ENCODE measurements at regions not wholly inside any gene's neighbourhood (a gene's known extent, or its start where the extent isn't known, plus 50 kb on each side); places are given as distances from the start of the nearest gene placed in this dataset.

DNA sequence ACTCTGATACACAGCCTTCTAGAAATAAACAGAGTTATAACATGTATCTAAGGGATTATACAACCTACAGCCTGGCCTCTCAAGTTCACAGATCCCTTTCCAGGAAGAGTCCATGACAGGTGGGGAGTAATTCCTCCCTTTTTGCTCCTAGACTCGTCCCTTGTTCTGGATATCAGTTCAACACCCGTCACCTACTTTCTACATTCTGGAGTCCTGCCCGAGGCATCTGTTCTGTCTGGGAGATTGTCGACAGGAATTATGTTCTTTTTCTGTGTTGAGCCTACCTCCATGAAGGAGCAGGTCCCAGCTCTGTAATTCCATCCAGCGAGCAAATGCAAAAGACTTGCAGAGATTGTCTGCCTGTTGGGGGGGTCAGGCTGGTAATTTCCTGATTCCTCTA is 224.6 kb upstream of the NTM start:
- no peaks in the 10 kb centered on the region for H3K4me1 ChIP-seq (ENCODE audit: control insufficient read depth in 5 of 5, insufficient read depth in 5 of 5, low read length in 5 of 5)
- ATAC-seq (ENCODE audit: insufficient read depth, low FRiP score) (no peak), DNase-seq (no peak)
- H3K27ac ChIP-seq (ENCODE audit: low read depth in 1 of 2, low read length in 1 of 2), result no peak overlapping the region
- H3K27me3 ChIP-seq (ENCODE audit: control insufficient read depth in 3 of 3, insufficient read depth in 3 of 3, low read length in 2 of 3), result peaks cover 0 to 5% (median 0%) of the 10 kb centered on the region in 3 donors
- no peak overlapping the region for H3K9ac ChIP-seq (ENCODE audit: insufficient read depth in 1 of 2, low read length in 2 of 2)
- H3K36me3 ChIP-seq (ENCODE audit: control insufficient read depth in 4 of 4, insufficient read depth in 4 of 4, low read length in 4 of 4), result no peaks in the 10 kb centered on the region
- no peaks in the 10 kb centered on the region for H3K9me3 ChIP-seq (ENCODE audit: control insufficient read depth in 4 of 4, insufficient read depth in 3 of 4, low read length in 3 of 4)
- 87% methylated on average over 5 of the region's 5 CpGs for WGBS, 2 donors
- TF ChIP-seq, protein P1, sequence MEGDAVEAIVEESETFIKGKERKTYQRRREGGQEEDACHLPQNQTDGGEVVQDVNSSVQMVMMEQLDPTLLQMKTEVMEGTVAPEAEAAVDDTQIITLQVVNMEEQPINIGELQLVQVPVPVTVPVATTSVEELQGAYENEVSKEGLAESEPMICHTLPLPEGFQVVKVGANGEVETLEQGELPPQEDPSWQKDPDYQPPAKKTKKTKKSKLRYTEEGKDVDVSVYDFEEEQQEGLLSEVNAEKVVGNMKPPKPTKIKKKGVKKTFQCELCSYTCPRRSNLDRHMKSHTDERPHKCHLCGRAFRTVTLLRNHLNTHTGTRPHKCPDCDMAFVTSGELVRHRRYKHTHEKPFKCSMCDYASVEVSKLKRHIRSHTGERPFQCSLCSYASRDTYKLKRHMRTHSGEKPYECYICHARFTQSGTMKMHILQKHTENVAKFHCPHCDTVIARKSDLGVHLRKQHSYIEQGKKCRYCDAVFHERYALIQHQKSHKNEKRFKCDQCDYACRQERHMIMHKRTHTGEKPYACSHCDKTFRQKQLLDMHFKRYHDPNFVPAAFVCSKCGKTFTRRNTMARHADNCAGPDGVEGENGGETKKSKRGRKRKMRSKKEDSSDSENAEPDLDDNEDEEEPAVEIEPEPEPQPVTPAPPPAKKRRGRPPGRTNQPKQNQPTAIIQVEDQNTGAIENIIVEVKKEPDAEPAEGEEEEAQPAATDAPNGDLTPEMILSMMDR (IDR thresholded peaks at IDR 0.05; ENCODE audit: control extremely low read depth, extremely low read depth), result no peak
- H3K4me3 ChIP-seq, result no peak overlapping the region

DNA sequence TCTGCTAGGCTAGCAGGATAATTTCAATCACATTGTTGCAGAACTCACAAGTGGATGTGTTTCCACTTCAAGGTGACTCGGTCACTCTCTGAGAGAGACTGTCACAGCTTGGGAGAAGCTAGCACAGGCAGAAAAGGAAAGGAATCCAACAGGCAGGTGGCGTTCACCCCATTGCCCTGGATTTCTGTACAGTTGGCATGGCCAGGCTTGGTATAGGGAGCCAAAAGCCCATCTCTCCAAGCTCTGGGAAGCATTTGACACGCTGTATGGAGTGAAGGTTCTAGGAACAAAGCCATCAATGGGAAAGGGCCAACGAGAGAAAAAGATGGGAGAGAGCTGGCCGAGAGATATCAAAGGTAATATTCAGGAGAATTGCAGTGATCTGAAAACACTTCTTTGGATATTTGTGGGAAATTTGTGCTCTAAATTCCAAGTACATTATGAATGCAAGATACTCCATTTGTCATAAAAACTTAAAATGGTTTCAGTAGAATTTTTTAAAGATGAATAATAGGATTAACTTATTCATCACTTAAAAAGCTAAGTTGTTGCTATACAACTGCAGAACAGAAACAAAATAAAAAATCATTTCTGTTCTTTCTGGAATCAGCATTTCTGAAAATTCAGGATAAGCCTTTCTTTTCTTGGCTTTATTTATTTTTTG is 223.5 kb upstream of the NTM start:
- WGBS, 2 donors, result 65 to 78% methylated on average over 5 of the region's 5 CpGs
- no peak for ATAC-seq (ENCODE audit: insufficient read depth, low FRiP score)

DNA sequence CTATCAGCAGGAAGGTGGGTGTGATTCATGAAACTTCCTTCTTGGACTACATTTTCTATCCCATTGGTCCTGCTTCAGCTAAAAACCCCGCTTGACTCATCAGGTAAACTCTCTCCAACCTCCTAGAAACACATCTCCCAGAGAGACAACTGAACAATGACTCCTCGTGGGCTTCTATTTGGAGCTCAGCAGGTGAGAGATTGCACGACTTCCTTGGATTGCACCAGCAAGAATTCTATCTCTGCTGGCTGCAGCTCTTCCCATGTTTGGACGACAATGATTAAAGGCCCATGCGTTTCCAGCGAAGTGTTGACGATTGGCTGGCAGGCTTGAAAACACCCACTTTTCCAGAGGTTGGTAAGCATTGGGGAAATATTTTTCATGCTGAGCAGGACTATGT is 216.1 kb upstream of the NTM start:
- Histone ChIP-seq H3K4me1 (ENCODE audit: control insufficient read depth in 5 of 5, insufficient read depth in 5 of 5, low read length in 5 of 5) (no peaks in the 10 kb centered on the region), H3K36me3 (ENCODE audit: control insufficient read depth in 4 of 4, insufficient read depth in 4 of 4, low read length in 4 of 4) (no peaks in the 10 kb centered on the region), H3K4me3 (no peak overlapping the region), H3K9ac (ENCODE audit: insufficient read depth in 1 of 2, low read length in 2 of 2) (no peak overlapping the region), H3K27ac (ENCODE audit: low read depth in 1 of 2, low read length in 1 of 2) (no peak overlapping the region), H3K27me3 (ENCODE audit: control insufficient read depth in 3 of 3, insufficient read depth in 3 of 3, low read length in 2 of 3) (no peaks in the 10 kb centered on the region), H3K9me3 (ENCODE audit: control insufficient read depth in 4 of 4, insufficient read depth in 3 of 4, low read length in 3 of 4) (peaks cover 0 to 3% (median 0%) of the 10 kb centered on the region in 4 donors)
- ATAC-seq (ENCODE audit: insufficient read depth, low FRiP score), result no peak
- WGBS, 2 donors, result 55 to 59% methylated on average over 7 of the region's 7 CpGs
- DNase-seq, result no peak
- TF ChIP-seq, protein P1 (IDR thresholded peaks at IDR 0.05; ENCODE audit: control extremely low read depth, extremely low read depth), result no peak

More for the DNA sequence above, 223.5 kb upstream of the NTM start:
- TF ChIP-seq, protein P1 (IDR thresholded peaks at IDR 0.05; ENCODE audit: control extremely low read depth, extremely low read depth), result no peak
- DNase-seq, result no peak
- H3K36me3 ChIP-seq (ENCODE audit: control insufficient read depth in 4 of 4, insufficient read depth in 4 of 4, low read length in 4 of 4), result no peaks in the 10 kb centered on the region
- H3K27me3 ChIP-seq (ENCODE audit: control insufficient read depth in 3 of 3, insufficient read depth in 3 of 3, low read length in 2 of 3), result peaks cover 0 to 5% (median 0%) of the 10 kb centered on the region in 3 donors
- H3K9ac ChIP-seq (ENCODE audit: insufficient read depth in 1 of 2, low read length in 2 of 2), result no peak overlapping the region
- no peaks in the 10 kb centered on the region for H3K9me3 ChIP-seq (ENCODE audit: control insufficient read depth in 4 of 4, insufficient read depth in 3 of 4, low read length in 3 of 4)
- no peak overlapping the region for H3K4me3 ChIP-seq
- no peaks in the 10 kb centered on the region for H3K4me1 ChIP-seq (ENCODE audit: control insufficient read depth in 5 of 5, insufficient read depth in 5 of 5, low read length in 5 of 5)
- H3K27ac ChIP-seq (ENCODE audit: low read depth in 1 of 2, low read length in 1 of 2), result no peak overlapping the region

DNA sequence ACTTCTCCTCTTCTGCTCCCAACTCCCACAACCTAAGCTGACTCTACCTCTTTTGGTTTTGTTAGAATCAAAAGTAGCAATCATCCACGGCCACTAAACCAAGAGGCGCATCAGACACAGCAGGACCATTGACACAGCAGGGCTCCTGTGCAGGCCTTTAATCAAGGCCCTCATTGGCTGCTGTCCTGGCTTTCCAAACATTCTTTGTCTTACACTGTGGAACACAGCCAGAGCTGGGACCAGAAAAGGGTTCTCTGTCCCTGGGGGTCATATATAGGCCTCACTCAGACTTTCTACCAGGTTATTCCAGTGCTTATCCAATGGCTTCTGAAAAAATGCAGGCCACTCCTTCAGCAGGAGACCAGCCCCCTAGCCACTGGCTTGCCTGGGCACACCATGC is 212.7 kb upstream of the NTM start:
- Histone ChIP-seq H3K4me1 (ENCODE audit: control insufficient read depth in 5 of 5, insufficient read depth in 5 of 5, low read length in 5 of 5) (no peaks in the 10 kb centered on the region), H3K4me3 (no peak overlapping the region), H3K9ac (ENCODE audit: insufficient read depth in 1 of 2, low read length in 2 of 2) (no peak overlapping the region), H3K27me3 (ENCODE audit: control insufficient read depth in 3 of 3, insufficient read depth in 3 of 3, low read length in 2 of 3) (no peaks in the 10 kb centered on the region), H3K36me3 (ENCODE audit: control insufficient read depth in 4 of 4, insufficient read depth in 4 of 4, low read length in 4 of 4) (no peaks in the 10 kb centered on the region), H3K27ac (ENCODE audit: low read depth in 1 of 2, low read length in 1 of 2) (no peak overlapping the region), H3K9me3 (ENCODE audit: control insufficient read depth in 4 of 4, insufficient read depth in 3 of 4, low read length in 3 of 4) (peaks cover 0 to 3% (median 0%) of the 10 kb centered on the region in 4 donors)
- ATAC-seq (ENCODE audit: insufficient read depth, low FRiP score) (no peak), DNase-seq (no peak)
- TF ChIP-seq, protein P1 (IDR thresholded peaks at IDR 0.05; ENCODE audit: control extremely low read depth, extremely low read depth), result no peak
- 79 to 94% methylated on average over 2 of the region's 2 CpGs for WGBS, 2 donors
